ENCODE measurements at regions not wholly inside any gene's neighbourhood (a gene's known extent, or its start where the extent isn't known, plus 50 kb on each side); places are given as distances from the start of the nearest gene placed in this dataset.

GRCh38 chr20:57987659-57988058, 240.8 kb downstream of the ANKRD60 start:
- no peaks in the 10 kb centered on the region for H3K4me1 ChIP-seq (ENCODE audit: insufficient read depth, low read length, poor library complexity, severe bottlenecking)

GRCh38 chr20:57986666-57987065, 241.8 kb downstream of the ANKRD60 start:
- CTCF ChIA-PET = no interaction called here
- H3K27ac ChIP-seq (ENCODE audit: low read depth, low read length, poor library complexity, severe bottlenecking) = no peak overlapping the region
- POLR2A ChIA-PET (ENCODE audit: low non-redundant PET) = no interaction called here
- no peaks in the 10 kb centered on the region for H3K9me3 ChIP-seq (ENCODE audit: low read depth, low read length, poor library complexity, severe bottlenecking)
- TF ChIP-seq EZH2 (IDR thresholded peaks at IDR 0.05; ENCODE audit: borderline replicate concordance, low read depth, low read length, poor library complexity, severe bottlenecking) (no peak), CTCF (conservative IDR thresholded peaks at IDR 0.05; ENCODE audit: low read depth, low read length) (no peak)
- no peaks in the 10 kb centered on the region for H3K27me3 ChIP-seq (replicated peaks; ENCODE audit: insufficient read depth, low read depth, low read length, poor library complexity)
- no peak overlapping the region for H3K4me3 ChIP-seq (ENCODE audit: low read depth, low read length, poor library complexity, severe bottlenecking)
- H3K4me1 ChIP-seq (ENCODE audit: insufficient read depth, low read length, poor library complexity, severe bottlenecking) = no peaks in the 10 kb centered on the region
- no peak for DNase-seq (ENCODE audit: low spot score)
- intact Hi-C loops (cut with micrococcal nuclease; ENCODE audit: unreplicated experiment) = no loop called here
- H3K36me3 ChIP-seq (ENCODE audit: insufficient read depth, low read length, poor library complexity, severe bottlenecking) = no peaks in the 10 kb centered on the region
- BruUV-seq (replicated peaks) = no TSS peak

More at GRCh38 chr20:57987659-57988058, 240.8 kb downstream of the ANKRD60 start:
- no TSS peak for BruUV-seq (replicated peaks)
- ChIA-PET CTCF (no interaction called here), POLR2A (ENCODE audit: low non-redundant PET) (no interaction called here)
- Histone ChIP-seq H3K9me3 (ENCODE audit: low read depth, low read length, poor library complexity, severe bottlenecking) (no peaks in the 10 kb centered on the region), H3K4me3 (ENCODE audit: low read depth, low read length, poor library complexity, severe bottlenecking) (no peak overlapping the region), H3K27me3 (replicated peaks; ENCODE audit: insufficient read depth, low read depth, low read length, poor library complexity) (no peaks in the 10 kb centered on the region), H3K36me3 (ENCODE audit: insufficient read depth, low read length, poor library complexity, severe bottlenecking) (no peaks in the 10 kb centered on the region), H3K27ac (ENCODE audit: low read depth, low read length, poor library complexity, severe bottlenecking) (no peak overlapping the region)
- intact Hi-C loops (cut with micrococcal nuclease; ENCODE audit: unreplicated experiment) = no loop called here
- no peak for DNase-seq (ENCODE audit: low spot score)
- TF ChIP-seq CTCF (conservative IDR thresholded peaks at IDR 0.05; ENCODE audit: low read depth, low read length) (no peak), EZH2 (IDR thresholded peaks at IDR 0.05; ENCODE audit: borderline replicate concordance, low read depth, low read length, poor library complexity, severe bottlenecking) (no peak)

GRCh38 chr20:57985278-57985677, 243.2 kb downstream of the ANKRD60 start:
- no TSS peak for BruUV-seq (replicated peaks)

More at GRCh38 chr20:57985278-57985677, 243.2 kb downstream of the ANKRD60 start:
- CTCF ChIA-PET = no interaction called here
- Histone ChIP-seq H3K36me3 (ENCODE audit: insufficient read depth, low read length, poor library complexity, severe bottlenecking) (no peaks in the 10 kb centered on the region), H3K4me1 (ENCODE audit: insufficient read depth, low read length, poor library complexity, severe bottlenecking) (no peaks in the 10 kb centered on the region), H3K4me3 (ENCODE audit: low read depth, low read length, poor library complexity, severe bottlenecking) (no peak overlapping the region), H3K27me3 (replicated peaks; ENCODE audit: insufficient read depth, low read depth, low read length, poor library complexity) (no peaks in the 10 kb centered on the region), H3K27ac (ENCODE audit: low read depth, low read length, poor library complexity, severe bottlenecking) (no peak overlapping the region), H3K9me3 (ENCODE audit: low read depth, low read length, poor library complexity, severe bottlenecking) (no peaks in the 10 kb centered on the region)
- intact Hi-C loops (cut with micrococcal nuclease; ENCODE audit: unreplicated experiment) = no loop called here
- TF ChIP-seq EZH2 (IDR thresholded peaks at IDR 0.05; ENCODE audit: borderline replicate concordance, low read depth, low read length, poor library complexity, severe bottlenecking) = no peak
- no peak for TF ChIP-seq CTCF (conservative IDR thresholded peaks at IDR 0.05; ENCODE audit: low read depth, low read length)
- POLR2A ChIA-PET (ENCODE audit: low non-redundant PET) = no interaction called here
- DNase-seq (ENCODE audit: low spot score) = no peak
